ENCODE measurements at regions not wholly inside any gene's neighbourhood (a gene's known extent, or its start where the extent isn't known, plus 50 kb on each side); places are given as distances from the start of the nearest gene placed in this dataset.
"Not testable (repeated sequence)": the region's sequence is repeated elsewhere in the genome, so short reads cannot be mapped to it uniquely, and the experiment has no call there.

- Mint-ChIP-seq H3K4me1 (no peaks in the 10 kb centered on the region), H3K36me3 (ENCODE audit: low read depth) (no peaks in the 10 kb centered on the region), H3K27me3 (no peaks in the 10 kb centered on the region), H3K4me3 (no peak overlapping the region), H3K27ac (no peak overlapping the region), H3K9me3 (no peaks in the 10 kb centered on the region)
- ATAC-seq (no peak), DNase-seq (no peak)
Observed at GRCh38 chr2:222760301-222760897, 88.9 kb downstream of the MOGAT1 start.

- Mint-ChIP-seq H3K27ac (no peak overlapping the region), H3K36me3 (ENCODE audit: low read depth) (no peaks in the 10 kb centered on the region), H3K9me3 (no peaks in the 10 kb centered on the region), H3K4me3 (no peak overlapping the region), H3K4me1 (no peaks in the 10 kb centered on the region), H3K27me3 (no peaks in the 10 kb centered on the region)
- DNase-seq (no peak), ATAC-seq (no peak)
Observed at GRCh38 chr2:222761888-222762287, 90.4 kb downstream of the MOGAT1 start.

GRCh38 chr2:222762342-222762741 is 90.9 kb downstream of the MOGAT1 start:
- H3K4me3 Mint-ChIP-seq, result no peak overlapping the region
- H3K9me3 Mint-ChIP-seq, result no peaks in the 10 kb centered on the region
- H3K27ac Mint-ChIP-seq, result no peak overlapping the region
- ATAC-seq, result no peak
- no peaks in the 10 kb centered on the region for H3K27me3 Mint-ChIP-seq
- H3K4me1 Mint-ChIP-seq, result no peaks in the 10 kb centered on the region
- DNase-seq, result no peak
- no peaks in the 10 kb centered on the region for H3K36me3 Mint-ChIP-seq (ENCODE audit: low read depth)

- not testable (repeated sequence) for H3K4me1 Mint-ChIP-seq; DNase-seq; H3K27ac Mint-ChIP-seq; H3K27me3 Mint-ChIP-seq; H3K4me3 Mint-ChIP-seq; H3K9me3 Mint-ChIP-seq; H3K36me3 Mint-ChIP-seq (ENCODE audit: low read depth); ATAC-seq
Observed at GRCh38 chr2:222765883-222766282, 94.4 kb downstream of the MOGAT1 start.

GRCh38 chr2:222768019-222768418 is 92.8 kb upstream of the ACSL3 start:
- H3K27me3 Mint-ChIP-seq; H3K4me1 Mint-ChIP-seq; H3K4me3 Mint-ChIP-seq; H3K27ac Mint-ChIP-seq; H3K36me3 Mint-ChIP-seq (ENCODE audit: low read depth); DNase-seq; ATAC-seq; H3K9me3 Mint-ChIP-seq: not testable (repeated sequence)

GRCh38 chr2:222769446-222769845 is 91.4 kb upstream of the ACSL3 start:
- ATAC-seq (no peak), DNase-seq (no peak)
- Mint-ChIP-seq H3K4me1 (peaks cover 2% of the 10 kb centered on the region), H3K4me3 (no peak overlapping the region), H3K36me3 (ENCODE audit: low read depth) (no peaks in the 10 kb centered on the region), H3K27ac (no peak overlapping the region), H3K27me3 (peaks cover 6% of the 10 kb centered on the region), H3K9me3 (no peaks in the 10 kb centered on the region)

GRCh38 chr2:222769941-222770340 is 90.9 kb upstream of the ACSL3 start:
- Mint-ChIP-seq H3K4me1 (peaks cover 2% of the 10 kb centered on the region), H3K4me3 (no peak overlapping the region), H3K27me3 (peaks cover 6% of the 10 kb centered on the region), H3K9me3 (no peaks in the 10 kb centered on the region), H3K27ac (no peak overlapping the region), H3K36me3 (ENCODE audit: low read depth) (no peaks in the 10 kb centered on the region)
- no peak for DNase-seq
- ATAC-seq, result no peak

GRCh38 chr2:222771832-222772231 is 89.0 kb upstream of the ACSL3 start:
- Mint-ChIP-seq H3K4me3 (no peak overlapping the region), H3K9me3 (no peaks in the 10 kb centered on the region), H3K27me3 (peaks cover 8% of the 10 kb centered on the region), H3K27ac (no peak overlapping the region), H3K4me1 (peaks cover 2% of the 10 kb centered on the region), H3K36me3 (ENCODE audit: low read depth) (no peaks in the 10 kb centered on the region)
- DNase-seq (no peak), ATAC-seq (no peak)

- no peak overlapping the region for H3K27ac Mint-ChIP-seq
- no peaks in the 10 kb centered on the region for H3K4me1 Mint-ChIP-seq
- DNase-seq (no peak), ATAC-seq (no peak)
- H3K4me3 Mint-ChIP-seq, result no peak overlapping the region
- no peaks in the 10 kb centered on the region for H3K36me3 Mint-ChIP-seq (ENCODE audit: low read depth)
- peaks cover 8% of the 10 kb centered on the region for H3K27me3 Mint-ChIP-seq
- no peaks in the 10 kb centered on the region for H3K9me3 Mint-ChIP-seq
Observed at GRCh38 chr2:222774941-222775340, 85.9 kb upstream of the ACSL3 start.

GRCh38 chr2:222776792-222777191 is 84.0 kb upstream of the ACSL3 start:
- no peak for DNase-seq
- Mint-ChIP-seq H3K27ac (no peak overlapping the region), H3K4me1 (no peaks in the 10 kb centered on the region), H3K4me3 (no peak overlapping the region), H3K9me3 (no peaks in the 10 kb centered on the region), H3K27me3 (peaks cover 2% of the 10 kb centered on the region), H3K36me3 (ENCODE audit: low read depth) (no peaks in the 10 kb centered on the region)
- no peak for ATAC-seq

- ATAC-seq (no peak), DNase-seq (no peak)
- no peaks in the 10 kb centered on the region for H3K9me3 Mint-ChIP-seq
- H3K27me3 Mint-ChIP-seq, result peaks cover 1% of the 10 kb centered on the region
- no peak overlapping the region for H3K4me3 Mint-ChIP-seq
- H3K4me1 Mint-ChIP-seq, result no peaks in the 10 kb centered on the region
- H3K36me3 Mint-ChIP-seq (ENCODE audit: low read depth), result no peaks in the 10 kb centered on the region
- no peak overlapping the region for H3K27ac Mint-ChIP-seq
Observed at GRCh38 chr2:222778400-222778799, 82.4 kb upstream of the ACSL3 start.

- no peaks in the 10 kb centered on the region for H3K4me1 Mint-ChIP-seq
- H3K36me3 Mint-ChIP-seq (ENCODE audit: low read depth), result no peaks in the 10 kb centered on the region
- DNase-seq, result no peak
- H3K4me3 Mint-ChIP-seq, result no peak overlapping the region
- peaks cover 1% of the 10 kb centered on the region for H3K27me3 Mint-ChIP-seq
- H3K27ac Mint-ChIP-seq, result no peak overlapping the region
- no peaks in the 10 kb centered on the region for H3K9me3 Mint-ChIP-seq
- ATAC-seq, result no peak
Observed at GRCh38 chr2:222779145-222779832, 81.5 kb upstream of the ACSL3 start.

GRCh38 chr2:222780051-222780450 is 80.8 kb upstream of the ACSL3 start:
- DNase-seq (no peak), ATAC-seq (no peak)
- H3K9me3 Mint-ChIP-seq, result no peaks in the 10 kb centered on the region
- no peaks in the 10 kb centered on the region for H3K36me3 Mint-ChIP-seq (ENCODE audit: low read depth)
- no peak overlapping the region for H3K27ac Mint-ChIP-seq
- H3K27me3 Mint-ChIP-seq, result peaks cover 1% of the 10 kb centered on the region
- H3K4me1 Mint-ChIP-seq, result no peaks in the 10 kb centered on the region
- no peak overlapping the region for H3K4me3 Mint-ChIP-seq

GRCh38 chr2:222782201-222782730 is 78.6 kb upstream of the ACSL3 start:
- Mint-ChIP-seq H3K36me3 (ENCODE audit: low read depth) (no peaks in the 10 kb centered on the region), H3K4me3 (no peak overlapping the region), H3K4me1 (no peaks in the 10 kb centered on the region), H3K27me3 (no peaks in the 10 kb centered on the region), H3K27ac (no peak overlapping the region), H3K9me3 (no peaks in the 10 kb centered on the region)
- ATAC-seq (no peak), DNase-seq (no peak)

- H3K36me3 Mint-ChIP-seq (ENCODE audit: low read depth), result no peaks in the 10 kb centered on the region
- ATAC-seq (no peak), DNase-seq (no peak)
Observed at GRCh38 chr2:222783592-222783991, 77.2 kb upstream of the ACSL3 start.

More at GRCh38 chr2:222783592-222783991, 77.2 kb upstream of the ACSL3 start:
- no peak overlapping the region for H3K4me3 Mint-ChIP-seq
- no peak overlapping the region for H3K27ac Mint-ChIP-seq
- no peaks in the 10 kb centered on the region for H3K27me3 Mint-ChIP-seq
- no peaks in the 10 kb centered on the region for H3K9me3 Mint-ChIP-seq
- H3K4me1 Mint-ChIP-seq, result peaks cover 4% of the 10 kb centered on the region
